Neural cell (in vitro differentiated cells): ENCODE measurements at regions not wholly inside any gene's neighbourhood (a gene's known extent, or its start where the extent isn't known, plus 50 kb on each side); places are given as distances from the start of the nearest gene placed in this dataset.

Source experiments
- H2AFZ ChIP-seq: fragments of 200-600, 300-800 bp; sonication (generic), shearing (Covaris generic); 2 replicates; pipeline ENCODE4 v1.6.0; 2014; ENCODE audit warnings: low read depth, mild to moderate bottlenecking, antibody characterized with exemption, low read length, moderate library complexity
- H3F3A ChIP-seq: fragments of 200-600 bp; shearing (Covaris generic); 2 replicates; pipeline ENCODE4 v1.6.1; 2016; ENCODE audit warnings: mild to moderate bottlenecking, moderate library complexity, mixed read lengths, antibody characterized with exemption, low read length; ENCODE audit not compliant: insufficient read depth, poor library complexity, severe bottlenecking
- H3K27ac ChIP-seq: fragments of 200-600, 300-800 bp; sonication (generic), shearing (Covaris generic); 2 replicates; pipeline ENCODE4 v1.5.1; 2014; ENCODE audit warnings: mild to moderate bottlenecking, low read length, moderate library complexity
- H3K27me3 ChIP-seq: fragments of 300-800, 200-600 bp; sonication (generic), shearing (Covaris generic); 2 replicates; pipeline ENCODE4 v1.6.0; 2014; ENCODE audit warnings: mild to moderate bottlenecking, low read depth, low read length, moderate library complexity; ENCODE audit not compliant: insufficient read depth
- H3K36me3 ChIP-seq: fragments of 300-800, 200-600 bp; sonication (generic), shearing (Covaris generic); 2 replicates; pipeline ENCODE4 v1.5.1; 2014; ENCODE audit warnings: mild to moderate bottlenecking, antibody characterized with exemption, low read length, moderate library complexity; ENCODE audit not compliant: insufficient read depth
- H3K4me2 ChIP-seq: fragments of 300-800, 200-600 bp; sonication (generic), shearing (Covaris generic); 2 replicates; pipeline ENCODE4 v1.6.0; 2014; ENCODE audit warnings: mild to moderate bottlenecking, low read length
- H3K4me3 ChIP-seq: fragments of 300-800, 200-600 bp; sonication (generic), shearing (Covaris generic); 2 replicates; pipeline ENCODE4 v1.5.1; 2014; ENCODE audit warnings: mild to moderate bottlenecking, low read length, moderate library complexity
- H3K79me2 ChIP-seq: fragments of 200-600 bp; shearing (Covaris generic); replicated peaks from 2 replicates; pipeline ENCODE4 v1.6.0; 2014; ENCODE audit warnings: mild to moderate bottlenecking, low read length, moderate library complexity; ENCODE audit not compliant: insufficient read depth
- H3K9ac ChIP-seq: fragments of 300-800, 200-600 bp; sonication (generic), shearing (Covaris generic); 2 replicates; pipeline ENCODE4 v1.6.1; 2016; ENCODE audit warnings: mild to moderate bottlenecking, low read length, mixed read lengths
- H3K9me2 ChIP-seq: fragments of 200-600 bp; shearing (Covaris generic); 2 replicates; pipeline ENCODE4 v1.6.1; 2016; ENCODE audit warnings: mild to moderate bottlenecking, low read length, mixed read lengths; ENCODE audit not compliant: insufficient read depth
- H3K9me3 ChIP-seq: fragments of 200-600, 300-800 bp; sonication (generic), shearing (Covaris generic); 2 replicates; pipeline ENCODE4 v1.6.1; 2016; ENCODE audit warnings: mild to moderate bottlenecking, mixed run types, low read length, moderate library complexity, mixed read lengths
- H4K20me1 ChIP-seq: fragments of 200-600 bp; shearing (Covaris generic); 2 replicates; pipeline ENCODE4 v1.6.1; 2016; ENCODE audit warnings: mild to moderate bottlenecking, mixed run types; ENCODE audit not compliant: insufficient read depth
- EP300 ChIP-seq: fragments of 450-650 bp; conservative IDR thresholded peaks from 2 replicates; pipeline ENCODE4 v1.6.1; 2014; ENCODE audit warnings: antibody characterized with exemption, mild to moderate bottlenecking, moderate library complexity; ENCODE audit not compliant: poor library complexity, severe bottlenecking
- EZH2 ChIP-seq: fragments of 200-600, 300-800 bp; shearing (Covaris generic), sonication (generic); IDR thresholded peaks from 2 replicates; pipeline ENCODE4 v1.6.1; 2014; ENCODE audit warnings: antibody characterized with exemption, low read length, borderline replicate concordance, mild to moderate bottlenecking; ENCODE audit not compliant: insufficient read depth, poor library complexity, severe bottlenecking
- MXI1 ChIP-seq: fragments of 450-650 bp; conservative IDR thresholded peaks from 2 replicates; pipeline ENCODE4 v1.6.1; 2014; ENCODE audit warnings: antibody characterized with exemption, mild to moderate bottlenecking; ENCODE audit not compliant: poor library complexity, severe bottlenecking
- POLR2AphosphoS5 ChIP-seq: IDR thresholded peaks from 2 replicates; pipeline ENCODE4 v1.6.1; 2012
- RAD21 ChIP-seq: fragments of 450-650 bp; conservative IDR thresholded peaks from 2 replicates; pipeline ENCODE4 v1.6.1; 2014; ENCODE audit warnings: antibody characterized with exemption, mild to moderate bottlenecking, moderate library complexity
- REST ChIP-seq: IDR thresholded peaks from 2 replicates; pipeline ENCODE4 v1.6.1; 2012; ENCODE audit warnings: borderline replicate concordance
- SMC3 ChIP-seq: fragments of 450-650 bp; conservative IDR thresholded peaks from 2 replicates; pipeline ENCODE4 v1.6.1; 2014; ENCODE audit warnings: antibody characterized with exemption, mild to moderate bottlenecking, moderate library complexity; ENCODE audit not compliant: poor library complexity
- TAF1 ChIP-seq: IDR thresholded peaks from 2 replicates; pipeline ENCODE4 v1.6.1; 2012; ENCODE audit warnings: low read depth

GRCh38 chr10:62866941-62867340, 50.8 kb upstream of the EGR2 start:
- H4K20me1 ChIP-seq = no peaks in the 10 kb centered on the region
- no peaks in the 10 kb centered on the region for H3K36me3 ChIP-seq
- no peaks in the 10 kb centered on the region for H3K9me3 ChIP-seq
- H3K4me2 ChIP-seq = no peak overlapping the region
- no peak for TF ChIP-seq RAD21
- no peak for TF ChIP-seq MXI1
- TF ChIP-seq EP300 = no peak
- TF ChIP-seq EZH2 = no peak
- TF ChIP-seq TAF1 = no peak
- no peak for TF ChIP-seq POLR2AphosphoS5
- TF ChIP-seq REST = no peak
- no peak for TF ChIP-seq SMC3
- H3F3A ChIP-seq = no peaks in the 10 kb centered on the region
- no peaks in the 10 kb centered on the region for H3K9me2 ChIP-seq
- H3K79me2 ChIP-seq = no peaks in the 10 kb centered on the region
- no peak overlapping the region for H3K27ac ChIP-seq
- no peaks in the 10 kb centered on the region for H3K27me3 ChIP-seq
- H3K4me3 ChIP-seq = no peak overlapping the region
- no peak overlapping the region for H3K9ac ChIP-seq
- H2AFZ ChIP-seq = no peak overlapping the region

- TF ChIP-seq TAF1 (no peak), REST (no peak), EP300 (no peak), MXI1 (no peak), POLR2AphosphoS5 (no peak), RAD21 (no peak), EZH2 (no peak)
- no peak overlapping the region for H3K4me3 ChIP-seq
- no peaks in the 10 kb centered on the region for H3K9me3 ChIP-seq
Measured at GRCh38 chr10:62866451-62866850, 50.3 kb upstream of the EGR2 start.

More at GRCh38 chr10:62866451-62866850, 50.3 kb upstream of the EGR2 start:
- H3K27me3 ChIP-seq = no peaks in the 10 kb centered on the region
- H3K79me2 ChIP-seq = no peaks in the 10 kb centered on the region
- no peak overlapping the region for H3K4me2 ChIP-seq
- H2AFZ ChIP-seq = no peak overlapping the region
- no peaks in the 10 kb centered on the region for H3K9me2 ChIP-seq
- no peaks in the 10 kb centered on the region for H3K36me3 ChIP-seq
- H4K20me1 ChIP-seq = no peaks in the 10 kb centered on the region
- no peak overlapping the region for H3K27ac ChIP-seq
- no peaks in the 10 kb centered on the region for H3F3A ChIP-seq
- no peak overlapping the region for H3K9ac ChIP-seq
